Esophagus muscularis mucosa (tissue), 4 donors: ENCODE measurements at regions not wholly inside any gene's neighbourhood (a gene's known extent, or its start where the extent isn't known, plus 50 kb on each side); places are given as distances from the start of the nearest gene placed in this dataset.
A peak's percentile ranks its signal among the peaks of the same experiment; 100 is the strongest.

Experiments used
- DNase-seq: peaks from one replicate; pipeline ENCODE4 v3.0.0-alpha.2; 2017; ENCODE audit errors: extremely low spot score
- H3K27ac ChIP-seq, 4 donors: fragments of 200-600 bp; sonication (generic); replicated peaks in 1 of 4; 1 replicate in 3 of 4; 2 replicates in 1 of 4; pipeline ENCODE4 v1.5.1; 2016 to 2019; ENCODE audit warnings: mild to moderate bottlenecking in 1 of 4
- H3K27me3 ChIP-seq, 4 donors: fragments of 200-600 bp; sonication (generic); one replicate each; pipeline versions ENCODE4 v1.5.1 to v1.6.0; 2016 to 2019
- H3K36me3 ChIP-seq, 4 donors: fragments of 200-600 bp; sonication (generic); one replicate each; pipeline ENCODE4 v1.5.1; 2016 to 2019
- H3K4me1 ChIP-seq, 4 donors: fragments of 200-600 bp; sonication (generic); one replicate each; pipeline ENCODE4 v1.5.1; 2016 to 2019
- H3K4me3 ChIP-seq, 4 donors: fragments of 200-600 bp; sonication (generic); 1 replicate in 2 of 4; 2 replicates in 2 of 4; pipeline ENCODE4 v1.5.1; 2016 to 2019; ENCODE audit warnings: mild to moderate bottlenecking in 4 of 4, moderate library complexity in 1 of 4
- H3K9me3 ChIP-seq, 4 donors: fragments of 200-600 bp; sonication (generic); 1 replicate in 3 of 4; 2 replicates in 1 of 4; pipeline ENCODE4 v1.5.1; 2016 to 2019
- EP300 ChIP-seq: sonication (generic); formaldehyde crosslinking; IDR thresholded peaks from one replicate; pipeline ENCODE4 v1.6.1; 2017; ENCODE audit warnings: antibody characterized with exemption
- POLR2A ChIP-seq: fragments of 450-650 bp; IDR thresholded peaks from one replicate; pipeline ENCODE4 v1.6.1; 2017; ENCODE audit warnings: antibody characterized with exemption, moderate library complexity, mild to moderate bottlenecking, low read depth
- POLR2AphosphoS5 ChIP-seq, 2 donors: sonication (generic); formaldehyde crosslinking; IDR thresholded peaks; one replicate each; pipeline ENCODE4 v1.6.1; 2017; ENCODE audit warnings: antibody characterized with exemption in 2 of 2
- WGBS: methylation state at CpG from one replicate; pipeline ENCODE4 v1.1.5; 2018; 5-methylcytosine and 5-hydroxymethylcytosine counted together
- intact Hi-C: fragments of 100-400 bp; cut with DNase I; formaldehyde crosslinking; loops from one replicate; pipeline ENCODE4 v1.15.1; 2023
- TF ChIP-seq, protein P1 (sequence below), 3 experiments: fragments of 200-600 bp in 2 of 3; fragments of 450-650 bp in 1 of 3; sonication (generic) in 2 of 3; IDR thresholded peaks; one replicate each; pipeline ENCODE4 v1.5.1; 2017 to 2019; ENCODE audit warnings: antibody characterized with exemption in 3 of 3, mild to moderate bottlenecking in 2 of 3, moderate library complexity in 1 of 3

GRCh38 chr19:29263305-29264135, 50.6 kb upstream of the UQCRFS1 start:
- no peak overlapping the region for H3K4me3 ChIP-seq
- intact Hi-C loops, result loop anchor here (5.0 kb wide), 1 partner anchor 526 kb away; no protein-coding TSS in a partner anchor
- WGBS, result 12% methylated on average over 7 of the region's 8 CpGs
- no peaks in the 10 kb centered on the region for H3K9me3 ChIP-seq
- H3K36me3 ChIP-seq, result no peaks in the 10 kb centered on the region
- no peak for TF ChIP-seq POLR2AphosphoS5 (IDR thresholded peaks at IDR 0.05)
- TF ChIP-seq, protein P1, sequence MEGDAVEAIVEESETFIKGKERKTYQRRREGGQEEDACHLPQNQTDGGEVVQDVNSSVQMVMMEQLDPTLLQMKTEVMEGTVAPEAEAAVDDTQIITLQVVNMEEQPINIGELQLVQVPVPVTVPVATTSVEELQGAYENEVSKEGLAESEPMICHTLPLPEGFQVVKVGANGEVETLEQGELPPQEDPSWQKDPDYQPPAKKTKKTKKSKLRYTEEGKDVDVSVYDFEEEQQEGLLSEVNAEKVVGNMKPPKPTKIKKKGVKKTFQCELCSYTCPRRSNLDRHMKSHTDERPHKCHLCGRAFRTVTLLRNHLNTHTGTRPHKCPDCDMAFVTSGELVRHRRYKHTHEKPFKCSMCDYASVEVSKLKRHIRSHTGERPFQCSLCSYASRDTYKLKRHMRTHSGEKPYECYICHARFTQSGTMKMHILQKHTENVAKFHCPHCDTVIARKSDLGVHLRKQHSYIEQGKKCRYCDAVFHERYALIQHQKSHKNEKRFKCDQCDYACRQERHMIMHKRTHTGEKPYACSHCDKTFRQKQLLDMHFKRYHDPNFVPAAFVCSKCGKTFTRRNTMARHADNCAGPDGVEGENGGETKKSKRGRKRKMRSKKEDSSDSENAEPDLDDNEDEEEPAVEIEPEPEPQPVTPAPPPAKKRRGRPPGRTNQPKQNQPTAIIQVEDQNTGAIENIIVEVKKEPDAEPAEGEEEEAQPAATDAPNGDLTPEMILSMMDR (IDR thresholded peaks at IDR 0.05), result peak; percentile 52 to 72 (median 67)
- no peaks in the 10 kb centered on the region for H3K4me1 ChIP-seq
- no peak overlapping the region for H3K27ac ChIP-seq
- H3K27me3 ChIP-seq, result peaks cover 0 to 64% (median 0%) of the 10 kb centered on the region in 4 donors
- DNase-seq, result no peak

DNA sequence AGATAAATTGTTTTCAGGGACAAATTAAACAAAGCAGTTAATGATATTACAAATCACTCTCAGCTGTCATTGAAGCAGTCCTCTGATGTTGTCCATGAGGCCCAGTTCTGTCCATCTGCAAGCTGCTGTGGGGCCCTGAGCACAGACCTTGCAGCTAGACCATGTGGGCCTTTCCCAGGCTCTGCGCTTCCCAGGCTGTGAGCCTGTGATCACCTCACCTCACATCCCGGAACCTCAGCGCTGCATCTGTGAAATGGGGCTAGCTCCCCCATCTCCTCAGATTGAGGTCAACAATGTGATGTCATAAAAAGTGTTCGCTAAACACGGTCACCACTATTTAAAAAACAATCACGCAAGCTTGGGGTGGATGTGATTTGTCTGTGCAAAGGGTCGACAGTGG, 51.9 kb upstream of the UQCRFS1 start:
- H3K4me3 ChIP-seq, result no peak overlapping the region
- 88% methylated on average over 7 of the region's 7 CpGs for WGBS
- no peak for DNase-seq
- TF ChIP-seq POLR2A (no peak), POLR2AphosphoS5 (IDR thresholded peaks at IDR 0.05) (no peak), EP300 (no peak)
- TF ChIP-seq, protein P1 (IDR thresholded peaks at IDR 0.05), result no peak
- intact Hi-C loops, result loop anchor here (5.0 kb wide), 1 partner anchor 528 kb away; no protein-coding TSS in a partner anchor
- H3K9me3 ChIP-seq, result no peaks in the 10 kb centered on the region
- no peak overlapping the region for H3K27ac ChIP-seq
- peaks cover 0 to 76% (median 0%) of the 10 kb centered on the region in 4 donors for H3K27me3 ChIP-seq
- H3K36me3 ChIP-seq, result no peaks in the 10 kb centered on the region
- no peaks in the 10 kb centered on the region for H3K4me1 ChIP-seq

DNA sequence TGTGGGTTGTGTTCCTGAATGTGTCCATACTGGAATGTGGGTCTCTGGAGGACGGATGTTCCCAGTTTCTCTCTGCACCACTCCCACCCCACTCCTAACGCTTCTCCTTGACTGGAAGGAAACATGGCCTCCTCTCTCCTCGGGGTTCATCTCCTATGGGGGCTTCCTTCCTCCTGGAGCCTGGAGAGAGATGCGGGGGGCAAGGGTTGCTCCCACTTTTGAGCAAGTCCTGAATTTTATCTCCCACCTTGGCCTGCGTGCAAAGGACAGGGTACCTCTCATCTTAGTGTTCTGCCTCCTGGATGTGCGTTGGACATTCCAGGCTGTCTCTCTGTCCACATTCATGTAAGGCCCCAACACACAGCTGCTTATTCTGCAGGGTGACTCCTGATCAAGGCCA, 52.5 kb upstream of the UQCRFS1 start:
- intact Hi-C loops, result no loop called here
- Histone ChIP-seq H3K27me3 (peaks cover 0 to 77% (median 0%) of the 10 kb centered on the region in 4 donors), H3K36me3 (no peaks in the 10 kb centered on the region), H3K27ac (no peak overlapping the region), H3K9me3 (no peaks in the 10 kb centered on the region), H3K4me1 (no peaks in the 10 kb centered on the region), H3K4me3 (no peak overlapping the region)
- no peak for DNase-seq
- TF ChIP-seq EP300 (no peak), POLR2AphosphoS5 (IDR thresholded peaks at IDR 0.05) (no peak), POLR2A (no peak)
- TF ChIP-seq, protein P1 (IDR thresholded peaks at IDR 0.05), result no peak
- WGBS, result 79% methylated on average over 6 of the region's 6 CpGs

- Histone ChIP-seq H3K36me3 (no peaks in the 10 kb centered on the region), H3K4me1 (no peaks in the 10 kb centered on the region), H3K9me3 (no peaks in the 10 kb centered on the region), H3K27me3 (peaks cover 0 to 82% (median 0%) of the 10 kb centered on the region in 4 donors), H3K27ac (no peak overlapping the region), H3K4me3 (no peak overlapping the region)
- no peak for DNase-seq
- WGBS, result 36% methylated on average over 4 of the region's 4 CpGs
- TF ChIP-seq, protein P1 (IDR thresholded peaks at IDR 0.05), result no peak
- no peak for TF ChIP-seq POLR2A
- TF ChIP-seq POLR2AphosphoS5 (IDR thresholded peaks at IDR 0.05), result no peak
- no peak for TF ChIP-seq EP300
- intact Hi-C loops, result no loop called here
Observed at GRCh38 chr19:29266001-29266400, 53.0 kb upstream of the UQCRFS1 start.
